Glutamatergic neuron (in vitro differentiated cells): ENCODE measurements at regions not wholly inside any gene's neighbourhood (a gene's known extent, or its start where the extent isn't known, plus 50 kb on each side); places are given as distances from the start of the nearest gene placed in this dataset.

ENCODE experiments used
- DNase-seq: peaks from one replicate; pipeline ENCODE4 v3.0.0; 2022
- H3K27ac Mint-ChIP-seq: one replicate; pipeline ENCODE4 v1.8.0; 2020; ENCODE audit warnings: mild to moderate bottlenecking, mixed read lengths, inconsistent platforms; ENCODE audit not compliant: unreplicated experiment
- H3K27me3 Mint-ChIP-seq: one replicate; pipeline ENCODE4 v1.8.0; 2020; ENCODE audit warnings: mild to moderate bottlenecking, moderate library complexity, mixed read lengths, inconsistent platforms; ENCODE audit not compliant: unreplicated experiment
- H3K36me3 Mint-ChIP-seq: one replicate; pipeline ENCODE4 v1.8.0; 2020; ENCODE audit warnings: mild to moderate bottlenecking, mixed read lengths, inconsistent platforms; ENCODE audit not compliant: unreplicated experiment
- H3K4me1 Mint-ChIP-seq: one replicate; pipeline ENCODE4 v1.8.0; 2020; ENCODE audit warnings: mild to moderate bottlenecking, low read depth, mixed read lengths, inconsistent platforms; ENCODE audit not compliant: unreplicated experiment
- H3K4me3 Mint-ChIP-seq: one replicate; pipeline ENCODE4 v1.8.0; 2020; ENCODE audit warnings: mild to moderate bottlenecking, mixed read lengths, inconsistent platforms; ENCODE audit not compliant: unreplicated experiment
- H3K9me3 Mint-ChIP-seq: one replicate; pipeline ENCODE4 v1.8.0; 2020; ENCODE audit warnings: mild to moderate bottlenecking, moderate library complexity, mixed read lengths, inconsistent platforms; ENCODE audit not compliant: unreplicated experiment
- TF ChIP-seq, protein P1 (sequence below): fragments of 200-600 bp; sonication (generic); IDR thresholded peaks from one replicate; pipeline ENCODE4 v1.5.0; 2021; ENCODE audit not compliant: partially characterized antibody, unreplicated experiment

DNA sequence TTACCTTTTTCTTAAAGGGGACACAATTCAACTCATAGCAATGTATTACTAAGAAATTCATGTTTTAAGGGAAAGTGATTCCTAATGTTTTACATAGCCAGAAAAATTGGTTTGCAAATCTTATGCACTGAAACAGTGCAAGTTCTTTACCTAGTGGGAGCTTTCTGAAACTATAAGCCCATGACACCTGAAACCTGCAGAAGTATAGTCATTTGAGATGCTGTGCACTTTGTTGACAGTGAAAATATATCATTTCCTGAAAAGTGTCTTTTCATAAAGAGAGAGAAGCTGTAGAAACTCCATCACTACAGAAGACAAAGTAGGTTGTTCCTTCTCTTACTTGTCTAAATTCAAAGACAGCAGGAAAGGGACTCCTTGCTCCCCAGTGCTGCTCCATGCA lies 517.1 kb downstream of the LMO7 start:
- DNase-seq: no peak
- no peaks in the 10 kb centered on the region for H3K27me3 Mint-ChIP-seq
- H3K9me3 Mint-ChIP-seq: no peaks in the 10 kb centered on the region
- no peak overlapping the region for H3K4me3 Mint-ChIP-seq
- no peak overlapping the region for H3K27ac Mint-ChIP-seq
- H3K4me1 Mint-ChIP-seq: no peaks in the 10 kb centered on the region
- TF ChIP-seq, protein P1, sequence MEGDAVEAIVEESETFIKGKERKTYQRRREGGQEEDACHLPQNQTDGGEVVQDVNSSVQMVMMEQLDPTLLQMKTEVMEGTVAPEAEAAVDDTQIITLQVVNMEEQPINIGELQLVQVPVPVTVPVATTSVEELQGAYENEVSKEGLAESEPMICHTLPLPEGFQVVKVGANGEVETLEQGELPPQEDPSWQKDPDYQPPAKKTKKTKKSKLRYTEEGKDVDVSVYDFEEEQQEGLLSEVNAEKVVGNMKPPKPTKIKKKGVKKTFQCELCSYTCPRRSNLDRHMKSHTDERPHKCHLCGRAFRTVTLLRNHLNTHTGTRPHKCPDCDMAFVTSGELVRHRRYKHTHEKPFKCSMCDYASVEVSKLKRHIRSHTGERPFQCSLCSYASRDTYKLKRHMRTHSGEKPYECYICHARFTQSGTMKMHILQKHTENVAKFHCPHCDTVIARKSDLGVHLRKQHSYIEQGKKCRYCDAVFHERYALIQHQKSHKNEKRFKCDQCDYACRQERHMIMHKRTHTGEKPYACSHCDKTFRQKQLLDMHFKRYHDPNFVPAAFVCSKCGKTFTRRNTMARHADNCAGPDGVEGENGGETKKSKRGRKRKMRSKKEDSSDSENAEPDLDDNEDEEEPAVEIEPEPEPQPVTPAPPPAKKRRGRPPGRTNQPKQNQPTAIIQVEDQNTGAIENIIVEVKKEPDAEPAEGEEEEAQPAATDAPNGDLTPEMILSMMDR: no peak
- H3K36me3 Mint-ChIP-seq: no peaks in the 10 kb centered on the region

DNA sequence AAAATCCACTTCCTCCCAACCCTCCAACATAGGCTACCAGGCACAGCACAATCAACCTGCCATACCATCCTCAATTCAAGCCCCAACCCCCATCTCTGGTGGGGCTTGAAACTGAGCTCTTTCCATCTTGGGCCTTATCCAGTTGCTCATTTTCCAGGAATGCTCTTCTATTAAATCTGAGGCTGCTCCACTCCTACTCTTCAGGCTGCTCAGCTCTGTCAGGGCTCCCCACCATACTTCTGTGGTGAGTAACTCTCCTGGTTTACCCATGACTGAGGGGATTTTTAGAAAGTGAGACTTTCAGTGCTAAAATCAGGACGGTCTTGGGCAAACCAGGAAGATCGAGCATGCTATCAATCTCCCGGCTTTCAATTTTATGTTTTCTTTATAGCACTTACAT lies 512.8 kb downstream of the LMO7 start:
- Mint-ChIP-seq H3K36me3 (no peaks in the 10 kb centered on the region), H3K27ac (no peak overlapping the region), H3K4me3 (no peak overlapping the region), H3K27me3 (no peaks in the 10 kb centered on the region), H3K4me1 (no peaks in the 10 kb centered on the region), H3K9me3 (no peaks in the 10 kb centered on the region)
- no peak for DNase-seq
- TF ChIP-seq, protein P1: no peak

DNA sequence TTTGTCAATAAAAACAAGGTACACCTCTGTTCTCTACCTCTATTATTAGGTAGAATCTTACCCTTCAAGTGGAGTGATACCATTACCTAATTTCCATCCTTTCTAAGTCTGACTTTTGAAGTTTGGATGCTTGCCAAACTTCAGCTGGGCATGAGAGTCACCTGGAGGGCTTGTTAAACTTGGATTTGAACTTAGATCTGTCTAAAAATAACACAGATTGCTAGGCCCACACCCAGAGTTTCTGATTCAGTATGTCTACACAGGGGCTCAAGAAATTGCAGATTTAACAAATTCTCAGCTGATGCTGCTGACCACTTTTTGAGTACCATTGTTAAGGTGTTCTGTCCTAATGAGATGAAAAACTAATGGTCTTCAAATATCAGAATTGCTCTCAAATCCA lies 512.2 kb downstream of the LMO7 start:
- TF ChIP-seq, protein P1: no peak
- Mint-ChIP-seq H3K4me1 (no peaks in the 10 kb centered on the region), H3K27ac (no peak overlapping the region), H3K36me3 (no peaks in the 10 kb centered on the region), H3K4me3 (no peak overlapping the region), H3K9me3 (no peaks in the 10 kb centered on the region), H3K27me3 (no peaks in the 10 kb centered on the region)
- DNase-seq: no peak

DNA sequence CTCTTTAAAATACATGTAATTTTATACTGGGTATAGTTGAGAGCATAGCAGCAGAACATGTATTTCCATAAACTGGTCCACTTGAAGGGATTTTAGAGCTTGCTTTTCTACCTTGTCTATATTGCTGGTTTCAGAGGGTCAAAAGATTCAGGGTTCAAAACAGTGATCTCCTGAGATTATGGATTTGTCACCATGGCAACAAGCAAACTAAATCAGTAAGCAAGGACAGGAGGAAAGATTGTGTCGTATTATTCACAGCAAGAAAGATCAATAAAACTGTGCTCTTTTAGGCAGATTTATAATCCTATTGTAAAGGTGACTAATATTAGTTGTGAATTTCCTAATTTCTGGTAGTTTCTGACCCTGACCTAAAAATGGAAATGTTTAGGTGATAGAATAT lies 496.4 kb downstream of the LMO7 start:
- TF ChIP-seq, protein P1: no peak
- DNase-seq: no peak
- H3K27me3 Mint-ChIP-seq: no peaks in the 10 kb centered on the region
- H3K36me3 Mint-ChIP-seq: no peaks in the 10 kb centered on the region
- H3K27ac Mint-ChIP-seq: no peak overlapping the region
- H3K4me3 Mint-ChIP-seq: no peak overlapping the region
- no peaks in the 10 kb centered on the region for H3K4me1 Mint-ChIP-seq
- no peaks in the 10 kb centered on the region for H3K9me3 Mint-ChIP-seq

DNA sequence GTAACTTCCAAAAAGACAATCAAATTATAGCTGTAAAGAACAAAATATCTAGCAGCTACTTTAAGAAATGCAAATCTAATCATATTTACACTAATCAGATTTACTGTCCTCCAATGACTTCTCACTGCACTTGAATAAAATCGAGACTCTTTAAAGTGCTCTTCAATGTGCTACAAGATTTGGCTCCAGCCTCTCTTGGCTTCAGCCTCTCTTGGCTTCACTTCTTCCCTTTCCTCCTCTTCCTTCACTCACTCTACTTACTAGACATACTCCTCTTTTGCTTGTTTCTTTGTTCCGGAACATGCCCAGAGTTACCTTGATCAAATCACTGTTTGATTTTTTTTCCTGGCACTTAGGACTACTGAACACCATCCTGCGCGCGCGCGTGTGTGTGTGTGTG lies 495.4 kb downstream of the LMO7 start:
- Mint-ChIP-seq H3K4me1 (no peaks in the 10 kb centered on the region), H3K4me3 (no peak overlapping the region), H3K9me3 (no peaks in the 10 kb centered on the region), H3K36me3 (no peaks in the 10 kb centered on the region), H3K27ac (no peak overlapping the region), H3K27me3 (no peaks in the 10 kb centered on the region)
- DNase-seq: no peak
- TF ChIP-seq, protein P1: no peak
